ENCODE measurements at regions not wholly inside any gene's neighbourhood (a gene's known extent, or its start where the extent isn't known, plus 50 kb on each side); places are given as distances from the start of the nearest gene placed in this dataset.

GRCh38 chr3:177350121-177350520 lies 152.8 kb upstream of the TBL1XR1 start:
- TF ChIP-seq POLR2AphosphoS5 (IDR thresholded peaks at IDR 0.05; ENCODE audit: low read depth, low read length) (no peak), REST (IDR thresholded peaks at IDR 0.05; ENCODE audit: insufficient read depth in 1 of 2, low read depth in 2 of 2, low read length in 2 of 2) (no peak), TAF1 (IDR thresholded peaks at IDR 0.05; ENCODE audit: borderline replicate concordance, insufficient read depth, low read length) (no peak), SIN3A (IDR thresholded peaks at IDR 0.05; ENCODE audit: borderline replicate concordance, insufficient read depth, low read length) (no peak)
